CD4-positive, alpha-beta T cell treated with Interleukin-21 for 1 hour (primary cell): ENCODE measurements at regions not wholly inside any gene's neighbourhood (a gene's known extent, or its start where the extent isn't known, plus 50 kb on each side); places are given as distances from the start of the nearest gene placed in this dataset.

Experiments
- DNase-seq: peaks from one replicate; pipeline ENCODE4 v3.0.0-alpha.2; 2020

GRCh38 chr6:37105148-37106050 lies 64.6 kb upstream of the PIM1 start:
- no peak for DNase-seq

GRCh38 chr6:37106051-37106363 lies 63.9 kb upstream of the PIM1 start:
- DNase-seq, result no peak

GRCh38 chr6:37106554-37106953 lies 63.4 kb upstream of the PIM1 start:
- no peak for DNase-seq

- no peak for DNase-seq
Observed at GRCh38 chr6:37106982-37107491, 62.9 kb upstream of the PIM1 start.

- no peak for DNase-seq
Observed at GRCh38 chr6:37109714-37110499, 60.0 kb upstream of the PIM1 start.

GRCh38 chr6:37110500-37111461 lies 59.2 kb upstream of the PIM1 start:
- no peak for DNase-seq

GRCh38 chr6:37113976-37114375 lies 56.0 kb upstream of the PIM1 start:
- DNase-seq, result no peak

- no peak for DNase-seq
Observed at GRCh38 chr6:37114612-37115011, 55.3 kb upstream of the PIM1 start.

GRCh38 chr6:37115236-37115895 lies 54.6 kb upstream of the PIM1 start:
- no peak for DNase-seq

- no peak for DNase-seq
Observed at GRCh38 chr6:37116326-37116725, 53.6 kb upstream of the PIM1 start.

- DNase-seq, result no peak
Observed at GRCh38 chr6:37119387-37119886, 50.5 kb upstream of the PIM1 start.
